NB4 (cell line): ENCODE measurements at regions not wholly inside any gene's neighbourhood (a gene's known extent, or its start where the extent isn't known, plus 50 kb on each side); places are given as distances from the start of the nearest gene placed in this dataset.

Experiments used
- CTCF ChIP-seq: IDR thresholded peaks from one replicate; pipeline ENCODE4 v1.5.1; 2012; ENCODE audit warnings: low read depth, low read length
- POLR2A ChIP-seq: IDR thresholded peaks from 2 replicates; pipeline ENCODE4 v1.6.1; 2011; ENCODE audit warnings: mild to moderate bottlenecking; ENCODE audit not compliant: insufficient read length; ENCODE audit errors: extremely low read depth

- TF ChIP-seq CTCF, result no peak
- no peak for TF ChIP-seq POLR2A
These were observed 179.7 kb upstream of the ZNF507 start for GRCh38 chr19:32165750-32166149.
